ENCODE measurements at regions not wholly inside any gene's neighbourhood (a gene's known extent, or its start where the extent isn't known, plus 50 kb on each side); places are given as distances from the start of the nearest gene placed in this dataset.

DNA sequence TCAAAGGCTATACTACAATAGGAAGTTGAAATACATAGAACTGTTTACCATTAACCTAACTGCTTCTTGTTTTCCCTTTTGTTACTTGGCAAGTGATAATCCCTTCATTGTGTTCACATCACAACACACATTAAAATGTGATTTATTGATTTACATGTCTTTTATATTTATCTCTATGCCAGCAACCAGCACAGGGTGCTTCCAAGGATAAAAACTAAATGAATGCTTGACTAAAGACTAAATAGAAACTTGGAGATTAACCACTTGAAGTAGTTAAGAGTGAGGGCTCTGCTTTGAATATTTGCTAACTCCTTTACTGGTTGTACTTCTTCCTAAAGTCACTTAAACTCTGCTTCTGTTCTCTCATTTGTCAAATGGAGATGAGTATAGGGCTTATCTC lies 1730.6 kb downstream of the EFNA5 start:
- Mint-ChIP-seq H3K27ac (no peak overlapping the region), H3K4me3 (no peak overlapping the region), H3K27me3 (no peaks in the 10 kb centered on the region), H3K9me3 (peaks cover 13% of the 10 kb centered on the region), H3K36me3 (no peaks in the 10 kb centered on the region), H3K4me1 (no peaks in the 10 kb centered on the region)

DNA sequence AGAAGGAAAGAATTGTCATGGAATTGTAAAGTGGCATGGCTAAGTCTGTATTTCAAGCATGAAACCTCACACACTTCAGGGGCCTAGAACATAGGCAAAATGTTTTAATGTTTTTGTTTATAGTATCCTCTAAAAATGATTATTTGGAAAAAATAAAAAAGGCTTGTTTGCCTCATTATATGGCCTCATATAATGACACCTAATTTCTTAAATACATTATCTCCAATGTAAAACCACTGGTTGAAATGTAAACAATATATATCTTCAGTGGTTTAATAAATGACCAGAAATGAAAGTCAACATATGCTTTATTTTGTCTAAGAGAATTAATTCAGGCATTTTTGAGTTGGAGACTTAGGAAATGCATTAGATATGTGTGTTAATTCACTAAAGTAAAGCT lies 1736.6 kb downstream of the EFNA5 start:
- Mint-ChIP-seq H3K27ac (no peak overlapping the region), H3K36me3 (no peaks in the 10 kb centered on the region), H3K4me3 (no peak overlapping the region), H3K9me3 (peaks cover 14% of the 10 kb centered on the region), H3K4me1 (no peaks in the 10 kb centered on the region), H3K27me3 (no peaks in the 10 kb centered on the region)

DNA sequence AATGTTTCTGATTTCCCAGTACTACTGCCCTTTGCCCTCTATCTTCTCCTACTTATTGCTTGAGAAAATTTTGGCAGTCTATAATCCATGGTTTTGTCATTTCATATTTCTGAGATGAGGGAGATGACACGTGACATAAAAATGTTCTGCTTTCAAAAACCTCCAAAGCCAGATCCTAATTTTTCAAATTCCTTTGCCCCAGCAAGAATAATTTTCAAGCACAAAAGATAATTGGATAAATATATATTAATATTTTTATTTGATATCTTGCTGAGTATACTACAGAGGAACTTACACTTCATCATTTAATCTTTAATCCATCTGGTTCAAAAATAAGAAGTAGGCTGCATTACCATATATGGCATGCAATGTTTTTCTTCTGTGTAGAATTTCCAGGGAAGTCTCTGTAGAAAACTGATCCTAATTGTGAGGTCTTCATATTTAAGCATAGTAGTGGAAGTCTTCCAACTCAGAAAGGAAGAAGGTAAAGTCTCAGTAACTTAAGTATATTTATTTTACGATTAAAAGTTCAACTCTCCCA lies 1738.8 kb downstream of the EFNA5 start:
- Mint-ChIP-seq H3K9me3 (peaks cover 6% of the 10 kb centered on the region), H3K4me1 (no peaks in the 10 kb centered on the region), H3K27ac (no peak overlapping the region), H3K27me3 (no peaks in the 10 kb centered on the region), H3K36me3 (no peaks in the 10 kb centered on the region), H3K4me3 (no peak overlapping the region)

DNA sequence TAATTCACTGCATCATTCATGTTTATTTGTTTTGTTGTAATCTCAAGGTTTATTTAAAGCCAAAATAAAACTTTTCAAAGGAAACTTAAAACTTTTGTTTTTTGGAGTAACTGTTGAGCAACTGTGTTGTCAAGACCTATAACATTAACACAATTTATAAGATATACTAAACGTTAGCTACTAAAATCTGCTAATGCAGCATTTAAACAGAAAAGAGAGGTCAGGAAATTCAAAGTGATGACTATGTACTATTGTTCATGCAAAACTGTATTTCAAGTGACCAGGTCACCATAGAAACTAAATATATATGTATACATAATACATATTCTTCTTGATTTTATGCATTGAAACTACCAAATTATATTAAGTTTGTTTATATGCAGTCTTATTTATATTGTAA lies 1740.9 kb downstream of the EFNA5 start:
- Mint-ChIP-seq H3K4me3 (no peak overlapping the region), H3K36me3 (no peaks in the 10 kb centered on the region), H3K9me3 (peaks cover 3% of the 10 kb centered on the region), H3K4me1 (no peaks in the 10 kb centered on the region), H3K27ac (no peak overlapping the region), H3K27me3 (no peaks in the 10 kb centered on the region)

DNA sequence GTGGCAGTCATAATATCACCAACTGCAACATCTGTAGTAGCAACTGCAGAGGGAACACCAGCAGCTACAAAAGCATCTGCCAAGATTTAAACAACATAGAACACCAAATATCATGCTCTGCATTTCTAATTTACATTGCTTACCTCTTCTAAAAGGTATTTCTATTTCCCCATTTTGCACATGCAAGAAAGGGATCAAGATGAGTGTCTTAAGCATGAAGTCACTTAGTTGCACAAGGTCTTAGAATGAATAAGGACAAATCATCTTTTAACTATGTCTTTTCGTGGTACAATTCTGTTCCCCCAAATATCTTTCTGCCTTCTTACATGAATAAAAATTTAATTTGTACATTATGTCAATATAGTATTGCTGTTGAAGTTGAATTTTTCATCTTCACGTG lies 1746.4 kb downstream of the EFNA5 start:
- Mint-ChIP-seq H3K27me3 (no peaks in the 10 kb centered on the region), H3K27ac (no peak overlapping the region), H3K9me3 (peaks cover 5% of the 10 kb centered on the region), H3K36me3 (no peaks in the 10 kb centered on the region), H3K4me3 (no peak overlapping the region), H3K4me1 (no peaks in the 10 kb centered on the region)

DNA sequence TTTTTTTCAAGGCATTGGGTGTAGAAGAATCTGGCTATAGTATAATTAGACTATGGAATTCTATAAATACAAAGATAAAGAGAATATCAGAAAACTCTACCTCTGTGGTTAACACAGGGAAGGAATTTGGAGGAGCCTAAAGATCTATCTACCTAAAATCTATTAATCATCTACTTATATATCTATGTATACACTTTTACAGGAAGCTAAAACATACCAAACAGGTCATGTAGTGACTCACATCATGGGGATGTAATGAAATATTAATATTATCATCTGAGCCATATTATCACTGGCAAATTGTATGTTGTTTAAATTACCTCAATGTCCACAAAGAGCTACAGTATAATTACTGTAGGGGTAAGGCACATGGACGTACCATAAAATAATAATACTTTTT lies 1748.2 kb downstream of the EFNA5 start:
- Mint-ChIP-seq H3K4me3 (no peak overlapping the region), H3K27ac (no peak overlapping the region), H3K27me3 (no peaks in the 10 kb centered on the region), H3K4me1 (no peaks in the 10 kb centered on the region), H3K36me3 (no peaks in the 10 kb centered on the region), H3K9me3 (peaks cover 11% of the 10 kb centered on the region)

DNA sequence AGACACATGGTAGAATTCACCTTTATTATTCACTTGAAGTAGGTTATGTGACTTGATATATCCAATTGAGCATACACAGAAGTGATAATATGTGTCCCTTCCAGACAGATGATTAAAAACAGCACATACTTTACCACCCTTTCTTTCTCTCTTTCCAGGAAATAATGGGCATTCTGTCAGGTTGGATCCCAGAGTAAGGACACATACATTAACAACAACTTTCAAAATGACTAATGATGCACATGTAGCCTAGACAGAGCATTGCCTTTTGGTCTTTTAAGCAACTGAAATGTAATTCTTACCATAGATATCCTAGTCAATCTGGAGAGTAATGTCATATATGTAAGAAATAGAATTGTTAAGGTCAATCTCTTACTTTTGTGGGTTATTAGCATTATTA lies 1748.7 kb downstream of the EFNA5 start:
- H3K27me3 Mint-ChIP-seq: no peaks in the 10 kb centered on the region
- H3K36me3 Mint-ChIP-seq: no peaks in the 10 kb centered on the region
- no peaks in the 10 kb centered on the region for H3K4me1 Mint-ChIP-seq
- no peak overlapping the region for H3K27ac Mint-ChIP-seq
- H3K9me3 Mint-ChIP-seq: peaks cover 11% of the 10 kb centered on the region
- no peak overlapping the region for H3K4me3 Mint-ChIP-seq

DNA sequence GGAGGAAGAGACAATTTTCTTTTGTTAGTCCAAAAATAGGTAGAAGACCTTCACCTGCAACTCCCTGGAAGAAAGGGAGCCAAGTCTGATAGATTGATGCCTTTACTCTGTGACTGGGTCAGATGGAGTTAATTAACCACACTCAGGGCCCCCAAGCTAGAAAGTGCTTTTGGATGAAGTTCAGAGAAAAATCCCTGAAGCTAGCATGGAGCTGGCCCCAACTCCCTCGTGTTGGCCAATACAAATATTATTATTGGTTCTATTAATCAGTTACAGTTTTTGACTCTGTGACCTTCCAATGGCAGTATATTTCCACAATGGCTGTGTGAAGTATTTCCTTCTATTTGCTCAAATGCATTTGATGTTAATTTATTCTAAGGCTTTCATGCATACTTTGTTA lies 1753.5 kb downstream of the EFNA5 start:
- Mint-ChIP-seq H3K27me3 (no peaks in the 10 kb centered on the region), H3K27ac (no peak overlapping the region), H3K36me3 (no peaks in the 10 kb centered on the region), H3K4me3 (no peak overlapping the region), H3K9me3 (peaks cover 17% of the 10 kb centered on the region), H3K4me1 (no peaks in the 10 kb centered on the region)

DNA sequence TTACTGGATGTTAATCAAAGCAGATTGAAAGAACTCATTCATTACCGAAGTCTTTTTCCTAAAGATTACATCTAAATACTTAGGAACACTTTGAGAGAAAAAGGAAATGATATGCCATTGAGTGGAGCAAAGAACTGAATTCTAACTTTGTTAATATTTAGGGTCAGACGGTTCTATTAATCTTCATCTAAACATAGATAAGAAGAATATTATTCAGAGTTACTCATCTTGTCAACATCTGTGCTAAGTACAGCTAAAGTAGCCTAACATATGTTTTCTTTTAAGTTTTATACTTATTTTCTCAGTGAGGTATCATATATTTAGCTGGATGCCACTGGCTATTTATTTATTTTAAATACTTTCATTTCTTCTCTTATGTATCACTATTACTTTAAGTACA lies 1763.7 kb downstream of the EFNA5 start:
- no peaks in the 10 kb centered on the region for H3K27me3 Mint-ChIP-seq
- no peaks in the 10 kb centered on the region for H3K4me1 Mint-ChIP-seq
- H3K9me3 Mint-ChIP-seq: peaks cover 5% of the 10 kb centered on the region
- H3K4me3 Mint-ChIP-seq: no peak overlapping the region
- H3K27ac Mint-ChIP-seq: no peak overlapping the region
- H3K36me3 Mint-ChIP-seq: no peaks in the 10 kb centered on the region

DNA sequence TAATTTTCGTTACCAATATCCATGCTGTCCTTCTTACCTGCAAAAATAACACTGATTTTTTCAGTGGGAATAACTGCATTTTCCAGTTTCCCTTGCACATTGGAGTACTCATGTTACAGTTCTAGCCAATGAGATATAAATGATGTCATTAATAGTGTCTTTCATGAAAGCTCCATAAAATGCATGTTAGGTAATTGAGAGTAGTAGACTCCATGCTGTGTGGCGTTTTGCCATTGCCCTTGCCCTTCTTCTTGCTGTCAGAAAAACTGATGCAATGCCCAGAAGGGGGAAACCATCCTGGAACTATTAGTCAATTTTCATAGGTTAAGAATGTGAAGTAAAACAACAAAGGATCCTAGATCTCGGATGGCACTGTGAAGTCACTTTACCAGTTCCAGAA lies 1765.3 kb downstream of the EFNA5 start:
- Mint-ChIP-seq H3K27ac (no peak overlapping the region), H3K4me1 (no peaks in the 10 kb centered on the region), H3K9me3 (peaks cover 9% of the 10 kb centered on the region), H3K36me3 (no peaks in the 10 kb centered on the region), H3K27me3 (no peaks in the 10 kb centered on the region), H3K4me3 (no peak overlapping the region)

DNA sequence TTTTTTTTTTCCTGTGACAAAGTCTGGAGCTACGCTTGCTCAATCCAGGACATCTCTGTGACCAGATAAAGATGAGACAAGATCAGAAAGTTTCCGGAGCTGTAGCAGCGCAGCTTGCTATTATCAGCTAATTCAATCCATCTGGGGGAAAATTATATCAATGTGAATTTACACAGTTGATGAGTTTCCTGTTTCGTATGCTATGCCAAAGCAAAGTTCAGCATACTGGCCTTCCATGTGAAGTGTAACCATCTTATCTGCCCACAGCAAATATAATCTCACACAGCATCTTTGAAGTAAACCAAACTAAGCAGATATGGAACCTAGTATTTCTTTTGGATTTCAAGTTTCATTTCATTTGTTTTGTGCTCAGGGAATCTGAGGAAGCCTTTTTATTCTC lies 1767.7 kb downstream of the EFNA5 start:
- Mint-ChIP-seq H3K27ac (no peak overlapping the region), H3K27me3 (no peaks in the 10 kb centered on the region), H3K36me3 (no peaks in the 10 kb centered on the region), H3K4me3 (no peak overlapping the region), H3K4me1 (no peaks in the 10 kb centered on the region), H3K9me3 (peaks cover 6% of the 10 kb centered on the region)

DNA sequence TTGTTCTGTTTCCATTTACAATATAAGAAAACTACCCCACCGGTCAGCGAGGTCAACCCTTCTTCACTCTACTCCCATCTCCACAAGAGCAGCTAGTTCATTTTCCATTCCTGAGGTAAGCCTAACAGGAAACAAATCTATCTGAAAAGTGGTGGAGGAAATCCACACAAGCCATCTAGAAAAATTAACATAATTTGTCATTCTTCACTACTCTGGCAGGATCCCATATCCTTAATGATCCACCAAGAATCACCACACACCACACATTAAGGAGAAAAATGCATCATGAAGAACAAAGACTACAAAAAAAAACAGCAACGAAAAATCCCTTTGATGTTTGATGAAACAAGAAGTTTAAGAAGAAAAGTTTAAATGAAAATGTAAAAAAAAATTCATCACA lies 1771.0 kb downstream of the EFNA5 start:
- Mint-ChIP-seq H3K27ac (no peak overlapping the region), H3K36me3 (no peaks in the 10 kb centered on the region), H3K9me3 (peaks cover 4% of the 10 kb centered on the region), H3K4me1 (no peaks in the 10 kb centered on the region), H3K4me3 (no peak overlapping the region), H3K27me3 (no peaks in the 10 kb centered on the region)

DNA sequence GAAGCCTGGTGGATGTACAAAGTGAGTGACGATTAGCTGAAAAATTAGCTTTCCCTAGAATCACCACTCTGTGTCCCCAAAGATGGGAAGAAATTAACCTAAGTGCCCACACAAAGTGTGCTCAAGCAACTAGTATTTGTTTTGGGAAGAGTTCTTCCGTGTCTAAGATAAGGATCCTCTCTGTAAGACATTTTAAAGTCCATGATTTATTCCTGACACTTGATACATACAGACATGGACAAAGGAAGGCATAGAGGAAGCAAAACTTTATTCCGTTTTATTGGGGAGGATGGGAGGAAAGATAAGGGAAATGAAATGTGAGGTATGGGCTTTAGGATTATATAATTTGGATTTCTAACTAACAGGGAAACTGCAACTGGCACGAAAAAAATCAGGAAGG lies 1772.6 kb downstream of the EFNA5 start:
- Mint-ChIP-seq H3K4me3 (no peak overlapping the region), H3K36me3 (no peaks in the 10 kb centered on the region), H3K9me3 (peaks cover 4% of the 10 kb centered on the region), H3K27ac (no peak overlapping the region), H3K27me3 (no peaks in the 10 kb centered on the region), H3K4me1 (no peaks in the 10 kb centered on the region)

DNA sequence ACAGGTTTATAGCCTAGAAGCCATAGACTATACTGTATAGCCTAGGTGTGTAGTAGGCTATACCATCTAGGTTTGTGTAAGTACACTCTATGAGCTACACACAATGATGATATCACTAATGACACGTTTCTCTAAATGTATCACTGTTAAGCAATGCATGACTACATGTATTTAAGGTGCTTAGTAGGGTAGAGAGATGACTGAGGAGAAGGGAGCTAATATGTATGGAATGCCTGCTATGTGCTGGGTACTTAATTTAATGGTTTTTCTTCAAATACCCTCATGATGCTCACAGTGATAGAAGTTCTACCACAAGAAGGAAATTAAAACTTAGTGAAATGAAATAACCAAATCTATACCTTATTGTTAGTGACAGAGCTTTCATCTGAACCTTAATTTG lies 1785.5 kb downstream of the EFNA5 start:
- no peaks in the 10 kb centered on the region for H3K4me1 Mint-ChIP-seq
- no peaks in the 10 kb centered on the region for H3K9me3 Mint-ChIP-seq
- no peaks in the 10 kb centered on the region for H3K36me3 Mint-ChIP-seq
- H3K4me3 Mint-ChIP-seq: no peak overlapping the region
- H3K27me3 Mint-ChIP-seq: no peaks in the 10 kb centered on the region
- no peak overlapping the region for H3K27ac Mint-ChIP-seq

DNA sequence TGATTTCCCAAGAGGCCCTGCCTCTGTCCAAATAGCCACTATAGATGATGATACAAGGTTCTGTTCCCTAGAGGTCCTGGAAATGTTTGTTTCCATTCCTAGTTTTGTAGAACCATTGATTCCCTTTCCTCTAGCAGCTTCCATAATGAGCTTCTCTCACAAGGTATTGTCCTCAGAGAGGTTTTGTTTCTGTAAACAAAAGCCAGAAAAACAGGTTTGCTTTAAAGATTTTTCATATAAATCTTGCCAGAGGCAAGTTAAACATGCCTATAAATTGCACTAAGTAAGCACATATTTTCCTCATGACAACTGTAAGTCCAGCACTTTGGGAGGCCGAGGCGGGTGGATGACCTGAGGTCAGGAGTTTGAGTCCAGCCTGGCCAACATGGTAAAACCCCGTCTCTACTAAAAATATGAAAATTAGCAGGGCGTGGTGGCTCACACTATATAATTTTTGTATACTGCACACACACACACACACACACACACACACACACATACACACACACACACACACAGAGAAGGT lies 1787.7 kb downstream of the EFNA5 start:
- no peak overlapping the region for H3K4me3 Mint-ChIP-seq
- no peaks in the 10 kb centered on the region for H3K4me1 Mint-ChIP-seq
- no peaks in the 10 kb centered on the region for H3K9me3 Mint-ChIP-seq
- no peaks in the 10 kb centered on the region for H3K36me3 Mint-ChIP-seq
- no peak overlapping the region for H3K27ac Mint-ChIP-seq
- no peaks in the 10 kb centered on the region for H3K27me3 Mint-ChIP-seq

DNA sequence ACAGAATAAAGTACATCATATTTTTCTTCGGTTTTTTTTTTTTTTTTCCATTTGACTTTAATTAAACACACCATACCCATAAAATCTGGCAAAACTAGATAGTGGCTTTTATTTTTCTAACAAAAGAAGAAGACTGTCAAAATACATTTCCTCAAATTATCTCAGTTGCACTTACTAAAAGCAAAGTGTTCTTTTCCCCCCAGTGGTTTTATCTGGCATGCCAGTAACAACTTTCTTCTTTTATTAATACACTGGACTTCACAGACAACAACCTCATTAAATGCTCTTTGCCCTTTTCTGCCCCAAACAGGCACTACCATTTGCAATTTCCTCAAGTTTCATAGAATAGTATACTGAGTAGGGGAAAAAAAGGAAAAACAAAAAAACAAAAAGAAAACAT lies 1792.3 kb downstream of the EFNA5 start:
- Mint-ChIP-seq H3K27ac (no peak overlapping the region), H3K4me1 (no peaks in the 10 kb centered on the region)

DNA sequence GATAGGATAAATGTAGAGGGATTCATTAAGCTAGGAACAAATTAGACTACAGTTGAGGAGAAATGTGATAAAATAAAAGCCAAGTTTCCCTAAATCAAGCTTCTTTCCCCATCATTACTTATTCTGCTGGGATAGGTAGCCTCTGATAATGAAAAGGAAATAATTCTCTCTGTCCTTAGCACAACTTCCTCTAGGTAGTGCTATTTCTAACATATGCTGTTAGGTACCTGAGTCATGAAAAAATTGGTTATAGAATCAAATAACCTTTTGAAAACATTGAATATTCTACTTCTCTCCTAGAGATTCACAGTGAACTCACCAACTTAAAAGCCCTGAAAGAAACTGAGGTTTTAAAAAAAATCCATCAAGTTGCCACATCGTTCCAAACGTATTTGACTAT lies 1793.1 kb downstream of the EFNA5 start:
- H3K36me3 Mint-ChIP-seq: no peaks in the 10 kb centered on the region
- no peak overlapping the region for H3K27ac Mint-ChIP-seq
- no peaks in the 10 kb centered on the region for H3K4me1 Mint-ChIP-seq
- no peak overlapping the region for H3K4me3 Mint-ChIP-seq
- no peaks in the 10 kb centered on the region for H3K27me3 Mint-ChIP-seq
- H3K9me3 Mint-ChIP-seq: peaks cover 4% of the 10 kb centered on the region

More for the DNA sequence above, 1792.3 kb downstream of the EFNA5 start:
- Mint-ChIP-seq H3K36me3 (no peaks in the 10 kb centered on the region), H3K9me3 (peaks cover 4% of the 10 kb centered on the region), H3K27me3 (no peaks in the 10 kb centered on the region), H3K4me3 (no peak overlapping the region)

Data from activated naive CD4-positive, alpha-beta T cell treated with anti-CD3 and anti-CD28 coated beads, Interleukin-2, amount 50 U/mL, for 24 hours (primary cell).